Natural killer cell (primary cell): ENCODE measurements at regions not wholly inside any gene's neighbourhood (a gene's known extent, or its start where the extent isn't known, plus 50 kb on each side); places are given as distances from the start of the nearest gene placed in this dataset.

Source experiments
- ATAC-seq, 3 donors: fragments of 150-1000 bp in 2 of 3; fragments of 200-7000 bp in 1 of 3; cut with Tn5 transposase; 1 replicate in 1 of 3; 2 replicates in 2 of 3; pipeline ENCODE4 v1.10.0; 2021; ENCODE audit warnings: mild to moderate bottlenecking in 2 of 3, moderate library complexity in 2 of 3
- DNase-seq, 2 donors: peaks; one replicate each; pipeline versions ENCODE4 v3.0.0 to v3.0.0-alpha.2; 2013 to 2021; ENCODE audit warnings: mixed read lengths in 1 of 2
- H3K27ac ChIP-seq: one replicate; pipeline ENCODE4 v1.5.1; 2013; ENCODE audit warnings: mild to moderate bottlenecking, low read length
- H3K27me3 ChIP-seq: one replicate; pipeline ENCODE4 v1.6.1; 2013; ENCODE audit warnings: low read length; ENCODE audit not compliant: control insufficient read depth, insufficient read depth
- H3K36me3 ChIP-seq: one replicate; pipeline ENCODE4 v1.6.1; 2013; ENCODE audit warnings: low read length; ENCODE audit not compliant: control insufficient read depth, insufficient read depth
- H3K4me1 ChIP-seq: one replicate; pipeline ENCODE4 v1.6.1; 2013; ENCODE audit warnings: low read length; ENCODE audit not compliant: control insufficient read depth, insufficient read depth
- H3K4me3 ChIP-seq: one replicate; pipeline ENCODE4 v1.5.1; 2013; ENCODE audit warnings: low read length
- H3K9me3 ChIP-seq: one replicate; pipeline ENCODE4 v1.6.1; 2013; ENCODE audit warnings: low read length; ENCODE audit not compliant: control insufficient read depth, insufficient read depth
- H3K27ac Mint-ChIP-seq, 2 donors: one replicate each; pipeline ENCODE4 v1.8.0; 2022; ENCODE audit warnings: mild to moderate bottlenecking in 2 of 2, mixed read lengths in 2 of 2, moderate library complexity in 1 of 2
- H3K27me3 Mint-ChIP-seq, 2 donors: one replicate each; pipeline ENCODE4 v1.8.0; 2022; ENCODE audit warnings: low read depth in 2 of 2, mixed read lengths in 2 of 2
- H3K36me3 Mint-ChIP-seq: one replicate; pipeline ENCODE4 v1.8.0; 2022; ENCODE audit warnings: mixed read lengths
- H3K4me1 Mint-ChIP-seq, 2 donors: one replicate each; pipeline ENCODE4 v1.8.0; 2022; ENCODE audit warnings: mixed read lengths in 2 of 2
- H3K4me3 Mint-ChIP-seq: one replicate; pipeline ENCODE4 v1.8.0; 2022; ENCODE audit warnings: mild to moderate bottlenecking, moderate library complexity, mixed read lengths
- H3K9me3 Mint-ChIP-seq, 2 donors: one replicate each; pipeline ENCODE4 v1.8.0; 2022; ENCODE audit warnings: mixed read lengths in 2 of 2
- WGBS: methylation state at CpG from one replicate; pipeline ENCODE4 v1.1.7; 2013; ENCODE audit warnings: missing lambda C conversion rate; ENCODE audit not compliant: insufficient coverage; 5-methylcytosine and 5-hydroxymethylcytosine counted together
- intact Hi-C: fragments of 100-400 bp; cut with micrococcal nuclease; formaldehyde crosslinking; loops from one replicate; pipeline ENCODE4 v1.14.2; 2022
- TF ChIP-seq, protein P1 (sequence below): fragments of 200-600 bp; IDR thresholded peaks from one replicate; pipeline ENCODE4 v1.8.0; 2022; ENCODE audit warnings: antibody characterized with exemption

DNA sequence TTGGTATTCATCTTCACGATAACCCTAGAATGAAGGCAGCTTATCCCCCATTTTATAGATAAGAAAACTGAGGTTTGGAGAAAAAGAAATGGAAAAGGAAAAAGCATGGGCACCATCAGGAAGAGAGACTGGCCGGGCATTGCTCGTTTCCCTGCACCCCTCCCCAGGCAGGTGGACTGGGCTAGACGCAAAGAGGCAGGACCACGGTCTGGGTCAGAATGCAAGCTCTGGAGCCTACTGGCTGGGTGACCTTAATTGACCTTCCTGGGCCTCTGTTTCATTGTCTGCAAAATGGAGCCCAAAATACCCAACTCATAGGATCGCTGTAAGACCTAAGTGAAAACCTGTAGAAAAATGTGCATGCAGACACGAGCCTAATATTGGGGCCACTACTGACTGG, 135.3 kb upstream of the GLI2 start:
- H3K9me3 Mint-ChIP-seq: no peaks in the 10 kb centered on the region
- no peaks in the 10 kb centered on the region for H3K4me1 ChIP-seq
- H3K36me3 ChIP-seq: no peaks in the 10 kb centered on the region
- no peak overlapping the region for H3K4me3 Mint-ChIP-seq
- peaks cover 0 to 2% of the 10 kb centered on the region in 2 donors for H3K27me3 Mint-ChIP-seq
- DNase-seq (no peak), ATAC-seq (no peak)
- intact Hi-C loops: no loop called here
- no peak overlapping the region for H3K27ac ChIP-seq
- TF ChIP-seq, protein P1, sequence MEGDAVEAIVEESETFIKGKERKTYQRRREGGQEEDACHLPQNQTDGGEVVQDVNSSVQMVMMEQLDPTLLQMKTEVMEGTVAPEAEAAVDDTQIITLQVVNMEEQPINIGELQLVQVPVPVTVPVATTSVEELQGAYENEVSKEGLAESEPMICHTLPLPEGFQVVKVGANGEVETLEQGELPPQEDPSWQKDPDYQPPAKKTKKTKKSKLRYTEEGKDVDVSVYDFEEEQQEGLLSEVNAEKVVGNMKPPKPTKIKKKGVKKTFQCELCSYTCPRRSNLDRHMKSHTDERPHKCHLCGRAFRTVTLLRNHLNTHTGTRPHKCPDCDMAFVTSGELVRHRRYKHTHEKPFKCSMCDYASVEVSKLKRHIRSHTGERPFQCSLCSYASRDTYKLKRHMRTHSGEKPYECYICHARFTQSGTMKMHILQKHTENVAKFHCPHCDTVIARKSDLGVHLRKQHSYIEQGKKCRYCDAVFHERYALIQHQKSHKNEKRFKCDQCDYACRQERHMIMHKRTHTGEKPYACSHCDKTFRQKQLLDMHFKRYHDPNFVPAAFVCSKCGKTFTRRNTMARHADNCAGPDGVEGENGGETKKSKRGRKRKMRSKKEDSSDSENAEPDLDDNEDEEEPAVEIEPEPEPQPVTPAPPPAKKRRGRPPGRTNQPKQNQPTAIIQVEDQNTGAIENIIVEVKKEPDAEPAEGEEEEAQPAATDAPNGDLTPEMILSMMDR: no peak
- H3K4me3 ChIP-seq: no peak overlapping the region
- H3K36me3 Mint-ChIP-seq: no peaks in the 10 kb centered on the region
- H3K9me3 ChIP-seq: no peaks in the 10 kb centered on the region
- 86% methylated on average over 6 of the region's 7 CpGs for WGBS
- H3K27me3 ChIP-seq: no peaks in the 10 kb centered on the region
- no peak overlapping the region for H3K27ac Mint-ChIP-seq
- no peaks in the 10 kb centered on the region for H3K4me1 Mint-ChIP-seq

DNA sequence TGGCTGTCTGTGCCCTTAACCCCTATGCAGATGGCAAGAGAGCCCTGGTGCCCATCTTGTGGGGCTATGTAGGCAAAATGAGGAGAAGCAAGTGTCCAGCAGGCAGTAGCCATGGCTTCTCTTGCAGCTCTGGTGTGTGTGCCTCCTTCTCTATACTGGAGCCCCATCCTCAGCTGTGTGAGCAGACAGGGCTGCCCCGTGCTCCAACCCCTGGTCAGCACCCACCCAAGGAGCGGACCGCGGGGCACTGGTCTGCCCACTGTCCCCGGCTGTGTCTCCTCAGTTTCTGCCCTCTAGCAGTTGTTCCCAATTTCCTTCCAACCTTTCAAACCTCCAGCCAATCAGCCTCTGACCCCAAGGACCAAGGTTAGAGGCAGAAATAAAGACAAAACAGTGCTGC, 134.9 kb upstream of the GLI2 start:
- WGBS: 91% methylated on average over 5 of the region's 5 CpGs
- no peaks in the 10 kb centered on the region for H3K36me3 ChIP-seq
- H3K9me3 ChIP-seq: no peaks in the 10 kb centered on the region
- H3K4me1 Mint-ChIP-seq: no peaks in the 10 kb centered on the region
- H3K4me1 ChIP-seq: no peaks in the 10 kb centered on the region
- no peaks in the 10 kb centered on the region for H3K36me3 Mint-ChIP-seq
- H3K27ac Mint-ChIP-seq: no peak overlapping the region
- no peaks in the 10 kb centered on the region for H3K27me3 ChIP-seq
- no peaks in the 10 kb centered on the region for H3K9me3 Mint-ChIP-seq
- no peak overlapping the region for H3K27ac ChIP-seq
- intact Hi-C loops: no loop called here
- DNase-seq (no peak), ATAC-seq (no peak)
- peaks cover 0 to 2% of the 10 kb centered on the region in 2 donors for H3K27me3 Mint-ChIP-seq
- no peak overlapping the region for H3K4me3 Mint-ChIP-seq
- no peak overlapping the region for H3K4me3 ChIP-seq
- TF ChIP-seq, protein P1: no peak

DNA sequence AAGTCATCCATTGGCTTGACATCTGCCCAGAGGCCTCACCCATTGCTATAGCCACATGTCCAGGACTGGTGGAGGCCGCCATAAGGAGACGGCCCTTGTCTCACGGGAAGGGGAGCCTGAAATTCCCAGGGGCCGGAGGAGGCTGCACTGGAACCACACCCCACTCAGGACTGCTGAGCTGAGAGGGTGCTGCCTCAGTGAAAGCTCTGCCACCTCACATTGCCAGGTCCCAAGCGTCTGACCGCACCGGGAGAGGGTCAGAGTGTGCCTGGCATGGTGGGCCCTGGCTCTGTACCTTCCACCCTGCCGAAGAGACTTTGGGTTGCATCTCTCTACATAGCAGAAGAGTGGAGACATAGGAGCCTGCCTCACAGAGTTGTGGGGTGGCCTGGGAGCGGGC, 134.1 kb upstream of the GLI2 start:
- H3K27me3 Mint-ChIP-seq: peaks cover 0 to 2% of the 10 kb centered on the region in 2 donors
- ATAC-seq: no peak
- TF ChIP-seq, protein P1: no peak
- H3K9me3 Mint-ChIP-seq: no peaks in the 10 kb centered on the region
- Histone ChIP-seq H3K27me3 (no peaks in the 10 kb centered on the region), H3K36me3 (no peaks in the 10 kb centered on the region), H3K4me3 (no peak overlapping the region), H3K9me3 (no peaks in the 10 kb centered on the region), H3K4me1 (no peaks in the 10 kb centered on the region), H3K27ac (no peak overlapping the region)
- H3K36me3 Mint-ChIP-seq: no peaks in the 10 kb centered on the region
- WGBS: 86% methylated on average over 9 of the region's 9 CpGs
- intact Hi-C loops: no loop called here
- H3K27ac Mint-ChIP-seq: no peak overlapping the region
- H3K4me3 Mint-ChIP-seq: no peak overlapping the region
- no peak for DNase-seq
- H3K4me1 Mint-ChIP-seq: no peaks in the 10 kb centered on the region

DNA sequence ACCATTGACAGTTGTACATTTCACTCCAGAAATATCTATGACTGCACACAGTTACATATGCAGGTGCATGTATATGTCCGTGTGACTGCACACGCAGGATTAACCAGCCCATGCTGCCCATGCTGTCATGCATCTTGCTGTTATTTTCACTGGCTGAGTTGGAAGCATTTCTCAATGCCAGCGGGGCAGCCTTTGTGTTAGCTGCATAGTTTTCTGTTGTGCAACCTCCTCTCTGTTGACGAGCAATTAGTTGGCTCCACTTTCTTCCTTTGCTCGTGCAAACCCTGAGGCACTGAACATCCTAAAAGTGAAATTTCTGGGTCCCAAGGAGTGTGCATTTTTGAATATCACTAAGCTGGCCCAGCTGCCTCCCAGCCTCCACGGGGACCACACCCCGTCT, 133.4 kb upstream of the GLI2 start:
- intact Hi-C loops: no loop called here
- Mint-ChIP-seq H3K36me3 (no peaks in the 10 kb centered on the region), H3K27me3 (peaks cover 0 to 2% of the 10 kb centered on the region in 2 donors), H3K4me3 (no peak overlapping the region), H3K9me3 (no peaks in the 10 kb centered on the region), H3K27ac (no peak overlapping the region), H3K4me1 (no peaks in the 10 kb centered on the region)
- TF ChIP-seq, protein P1: no peak
- no peak overlapping the region for H3K27ac ChIP-seq
- H3K27me3 ChIP-seq: no peaks in the 10 kb centered on the region
- H3K36me3 ChIP-seq: no peaks in the 10 kb centered on the region
- H3K9me3 ChIP-seq: no peaks in the 10 kb centered on the region
- no peak for ATAC-seq
- H3K4me3 ChIP-seq: no peak overlapping the region
- H3K4me1 ChIP-seq: no peaks in the 10 kb centered on the region
- DNase-seq: no peak
- 87% methylated on average over 7 of the region's 7 CpGs for WGBS
